K562 (cell line): ENCODE measurements at regions not wholly inside any gene's neighbourhood (a gene's known extent, or its start where the extent isn't known, plus 50 kb on each side); places are given as distances from the start of the nearest gene placed in this dataset.

Source experiments
- ARNT ChIP-seq, 2 experiments: fragments of 450-650 bp; IDR thresholded peaks; 2 replicates each; pipeline ENCODE4 v1.6.1; 2016; ENCODE audit warnings: mild to moderate bottlenecking in 1 of 2
- FOXA1 ChIP-seq: fragments of 450-650 bp; IDR thresholded peaks from 2 replicates; pipeline ENCODE4 v1.6.1; 2016; ENCODE audit warnings: mild to moderate bottlenecking, borderline replicate concordance
- KAT8 ChIP-seq: fragments of 450-650 bp; IDR thresholded peaks from 2 replicates; pipeline ENCODE4 v1.6.1; 2016; ENCODE audit warnings: low read depth, mild to moderate bottlenecking
- PHTF2 ChIP-seq: fragments of 250-450 bp; sonication (Bioruptor Pico); IDR thresholded peaks from 2 replicates; pipeline ENCODE4 v1.5.0; 2021; ENCODE audit warnings: mild to moderate bottlenecking
- SLC30A9 ChIP-seq: fragments of 250-450 bp; sonication (Bioruptor Pico); IDR thresholded peaks from 2 replicates; pipeline ENCODE4 v1.8.0; 2022; ENCODE audit warnings: mild to moderate bottlenecking, moderate library complexity
- ZNF174 ChIP-seq: fragments of 250-450 bp; sonication (Bioruptor Pico); IDR thresholded peaks from 2 replicates; pipeline ENCODE4 v1.4.0; 2020; ENCODE audit warnings: mild to moderate bottlenecking
- TF ChIP-seq, protein P1 (sequence below): fragments of 250-450 bp; sonication (Bioruptor Pico); IDR thresholded peaks from 2 replicates; pipeline ENCODE4 v1.5.0; 2021; ENCODE audit warnings: mild to moderate bottlenecking, moderate library complexity
- TF ChIP-seq, protein P2 (sequence below): fragments of 450-650 bp; IDR thresholded peaks from 2 replicates; pipeline ENCODE4 v1.6.1; 2016; ENCODE audit warnings: low read depth
- TF ChIP-seq, protein P3 (sequence below), 2 experiments: fragments of 450-650 bp in 1 of 2; sonication (generic) in 1 of 2; formaldehyde crosslinking in 1 of 2; IDR thresholded peaks in 1 of 2; conservative IDR thresholded peaks in 1 of 2; 2 replicates each; pipeline versions ENCODE4 v1.6.1 to v1.8.1; 2016 to 2023; ENCODE audit warnings: mild to moderate bottlenecking in 2 of 2, moderate library complexity in 2 of 2, inconsistent platforms in 1 of 2, missing genetic modification reagents in 1 of 2
- TF ChIP-seq, protein P4 (sequence below): fragments of 450-650 bp; formaldehyde crosslinking; IDR thresholded peaks from 2 replicates; pipeline ENCODE4 v1.4.0; 2022; ENCODE audit warnings: missing genetic modification characterization

DNA sequence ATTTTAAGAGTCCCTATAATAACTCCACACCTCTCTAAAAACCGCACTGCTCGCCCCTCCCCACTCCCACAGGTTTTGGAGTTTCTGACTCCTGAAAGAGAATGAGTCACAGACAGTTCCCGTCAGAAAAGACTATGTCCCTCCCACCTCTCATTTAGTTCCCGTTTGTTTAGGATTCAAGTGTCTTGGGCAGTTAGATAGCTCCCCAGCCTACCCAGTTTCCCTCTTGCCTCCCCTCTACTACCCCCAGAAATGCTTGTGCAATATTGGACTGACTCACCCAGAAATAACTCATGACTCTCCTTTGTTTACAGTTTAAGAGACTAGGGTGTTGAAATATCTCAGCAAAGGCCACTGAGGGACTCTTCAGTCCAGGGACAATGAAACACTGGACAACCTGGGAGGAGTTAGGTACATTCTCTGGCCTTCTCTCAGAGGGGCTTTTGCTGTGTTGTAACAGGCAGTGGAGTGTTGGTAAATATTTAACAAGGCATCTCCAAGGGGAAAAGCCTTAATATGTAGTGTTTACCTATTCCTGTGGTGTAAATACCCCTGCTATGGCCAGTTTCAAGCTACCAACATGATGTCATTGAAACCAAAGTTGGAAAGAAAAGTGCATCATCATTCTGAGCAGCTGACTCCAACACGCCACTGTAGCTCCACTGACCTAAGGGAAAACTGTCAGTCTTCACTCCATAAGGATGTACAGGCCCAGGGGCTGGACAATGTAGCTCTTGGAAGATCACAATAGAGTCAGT lies 96.1 kb upstream of the CHD2 start (continued):
- TF ChIP-seq PHTF2 (CRISPR knock-in tag): no peak
- TF ChIP-seq, protein P1, sequence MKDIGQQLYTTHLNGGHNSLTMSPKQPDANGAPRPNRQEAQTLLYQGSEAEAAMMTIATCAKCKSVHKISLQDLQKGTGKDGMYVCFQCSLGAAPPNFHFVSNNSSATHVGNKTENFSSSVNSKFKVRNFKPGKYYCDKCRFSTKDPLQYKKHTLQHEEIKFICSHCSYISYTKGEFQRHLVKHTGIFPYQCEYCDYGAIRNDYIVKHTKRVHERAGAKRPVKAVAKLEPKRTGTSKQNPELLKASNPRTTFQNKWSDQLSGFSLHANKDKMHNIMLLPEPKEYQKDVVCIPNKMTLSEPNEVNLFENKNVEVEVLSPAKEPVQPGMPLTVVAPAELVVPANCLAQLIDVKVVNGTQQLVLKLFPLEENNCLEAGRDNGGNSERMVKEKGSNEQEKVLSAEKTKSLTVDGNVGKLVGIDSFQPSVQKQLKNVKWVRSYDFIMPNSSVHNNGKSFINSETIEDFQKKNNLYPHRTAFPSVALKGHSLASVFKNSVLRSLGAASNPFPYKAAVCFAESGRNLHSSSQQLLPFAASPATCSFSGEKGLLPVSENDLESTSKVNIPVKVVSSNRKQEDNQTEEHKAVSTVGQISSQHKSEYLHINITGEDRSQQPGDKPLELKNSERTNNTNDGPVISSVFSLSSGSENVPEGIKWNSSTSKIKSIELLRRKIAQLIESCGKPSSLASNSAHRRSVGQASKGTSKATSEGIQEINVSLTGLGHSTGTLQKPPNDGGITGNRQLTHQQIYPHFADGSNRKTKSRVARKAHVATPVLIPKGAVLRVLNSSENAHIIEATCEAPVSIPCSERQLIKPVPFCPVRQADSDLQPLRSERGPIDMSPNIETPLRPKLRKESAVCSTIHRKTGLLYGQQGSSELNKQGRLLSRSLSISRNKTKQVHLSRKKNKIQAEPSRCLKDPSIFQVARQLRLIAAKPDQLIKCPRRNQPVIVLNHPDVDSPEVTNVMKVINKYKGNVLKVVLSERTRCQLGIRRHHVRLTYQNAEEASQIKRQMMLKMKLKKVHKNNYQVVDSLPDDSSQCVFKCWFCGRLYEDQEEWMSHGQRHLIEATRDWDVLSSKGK (CRISPR knock-in tag): no peak
- TF ChIP-seq FOXA1: no peak; the same call in 1 of the 2 replicates
- TF ChIP-seq, protein P2, sequence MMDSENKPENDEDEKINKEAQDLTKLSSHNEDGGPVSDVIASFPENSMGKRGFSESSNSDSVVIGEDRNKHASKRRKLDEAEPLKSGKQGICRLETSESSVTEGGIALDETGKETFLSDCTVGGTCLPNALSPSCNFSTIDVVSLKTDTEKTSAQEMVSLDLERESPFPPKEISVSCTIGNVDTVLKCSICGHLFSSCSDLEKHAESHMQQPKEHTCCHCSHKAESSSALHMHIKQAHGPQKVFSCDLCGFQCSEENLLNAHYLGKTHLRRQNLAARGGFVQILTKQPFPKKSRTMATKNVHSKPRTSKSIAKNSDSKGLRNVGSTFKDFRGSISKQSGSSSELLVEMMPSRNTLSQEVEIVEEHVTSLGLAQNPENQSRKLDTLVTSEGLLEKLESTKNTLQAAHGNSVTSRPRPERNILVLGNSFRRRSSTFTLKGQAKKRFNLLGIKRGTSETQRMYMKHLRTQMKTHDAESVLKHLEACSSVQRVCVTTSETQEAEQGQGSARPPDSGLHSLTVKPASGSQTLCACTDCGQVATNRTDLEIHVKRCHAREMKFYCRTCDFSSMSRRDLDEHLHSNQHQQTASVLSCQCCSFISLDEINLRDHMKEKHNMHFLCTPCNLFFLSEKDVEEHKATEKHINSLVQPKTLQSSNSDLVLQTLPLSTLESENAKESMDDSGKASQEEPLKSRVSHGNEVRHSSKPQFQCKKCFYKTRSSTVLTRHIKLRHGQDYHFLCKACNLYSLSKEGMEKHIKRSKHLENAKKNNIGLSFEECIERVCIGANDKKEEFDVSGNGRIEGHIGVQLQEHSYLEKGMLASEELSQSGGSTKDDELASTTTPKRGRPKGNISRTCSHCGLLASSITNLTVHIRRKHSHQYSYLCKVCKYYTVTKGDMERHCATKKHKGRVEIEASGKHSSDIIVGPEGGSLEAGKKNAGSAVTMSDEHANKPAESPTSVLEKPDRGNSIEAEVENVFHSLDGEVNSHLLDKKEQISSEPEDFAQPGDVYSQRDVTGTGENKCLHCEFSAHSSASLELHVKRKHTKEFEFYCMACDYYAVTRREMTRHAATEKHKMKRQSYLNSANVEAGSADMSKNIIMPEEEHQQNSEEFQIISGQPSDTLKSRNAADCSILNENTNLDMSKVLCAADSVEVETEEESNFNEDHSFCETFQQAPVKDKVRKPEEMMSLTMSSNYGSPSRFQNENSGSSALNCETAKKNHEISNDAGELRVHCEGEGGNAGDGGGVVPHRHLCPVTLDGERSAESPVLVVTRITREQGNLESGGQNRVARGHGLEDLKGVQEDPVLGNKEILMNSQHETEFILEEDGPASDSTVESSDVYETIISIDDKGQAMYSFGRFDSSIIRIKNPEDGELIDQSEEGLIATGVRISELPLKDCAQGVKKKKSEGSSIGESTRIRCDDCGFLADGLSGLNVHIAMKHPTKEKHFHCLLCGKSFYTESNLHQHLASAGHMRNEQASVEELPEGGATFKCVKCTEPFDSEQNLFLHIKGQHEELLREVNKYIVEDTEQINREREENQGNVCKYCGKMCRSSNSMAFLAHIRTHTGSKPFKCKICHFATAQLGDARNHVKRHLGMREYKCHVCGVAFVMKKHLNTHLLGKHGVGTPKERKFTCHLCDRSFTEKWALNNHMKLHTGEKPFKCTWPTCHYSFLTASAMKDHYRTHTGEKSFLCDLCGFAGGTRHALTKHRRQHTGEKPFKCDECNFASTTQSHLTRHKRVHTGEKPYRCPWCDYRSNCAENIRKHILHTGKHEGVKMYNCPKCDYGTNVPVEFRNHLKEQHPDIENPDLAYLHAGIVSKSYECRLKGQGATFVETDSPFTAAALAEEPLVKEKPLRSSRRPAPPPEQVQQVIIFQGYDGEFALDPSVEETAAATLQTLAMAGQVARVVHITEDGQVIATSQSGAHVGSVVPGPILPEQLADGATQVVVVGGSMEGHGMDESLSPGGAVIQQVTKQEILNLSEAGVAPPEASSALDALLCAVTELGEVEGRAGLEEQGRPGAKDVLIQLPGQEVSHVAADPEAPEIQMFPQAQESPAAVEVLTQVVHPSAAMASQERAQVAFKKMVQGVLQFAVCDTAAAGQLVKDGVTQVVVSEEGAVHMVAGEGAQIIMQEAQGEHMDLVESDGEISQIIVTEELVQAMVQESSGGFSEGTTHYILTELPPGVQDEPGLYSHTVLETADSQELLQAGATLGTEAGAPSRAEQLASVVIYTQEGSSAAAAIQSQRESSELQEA: peak; percentile 62; the same call in 1 of the 2 replicates
- no peak for TF ChIP-seq KAT8
- TF ChIP-seq, protein P3, sequence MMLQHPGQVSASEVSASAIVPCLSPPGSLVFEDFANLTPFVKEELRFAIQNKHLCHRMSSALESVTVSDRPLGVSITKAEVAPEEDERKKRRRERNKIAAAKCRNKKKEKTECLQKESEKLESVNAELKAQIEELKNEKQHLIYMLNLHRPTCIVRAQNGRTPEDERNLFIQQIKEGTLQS (IDR thresholded peaks at IDR 0.05): peak; percentile 99
- TF ChIP-seq, protein P3 (CRISPR knock-in tag; conservative IDR thresholded peaks at IDR 0.05): peak; percentile 99
- TF ChIP-seq, protein P4, sequence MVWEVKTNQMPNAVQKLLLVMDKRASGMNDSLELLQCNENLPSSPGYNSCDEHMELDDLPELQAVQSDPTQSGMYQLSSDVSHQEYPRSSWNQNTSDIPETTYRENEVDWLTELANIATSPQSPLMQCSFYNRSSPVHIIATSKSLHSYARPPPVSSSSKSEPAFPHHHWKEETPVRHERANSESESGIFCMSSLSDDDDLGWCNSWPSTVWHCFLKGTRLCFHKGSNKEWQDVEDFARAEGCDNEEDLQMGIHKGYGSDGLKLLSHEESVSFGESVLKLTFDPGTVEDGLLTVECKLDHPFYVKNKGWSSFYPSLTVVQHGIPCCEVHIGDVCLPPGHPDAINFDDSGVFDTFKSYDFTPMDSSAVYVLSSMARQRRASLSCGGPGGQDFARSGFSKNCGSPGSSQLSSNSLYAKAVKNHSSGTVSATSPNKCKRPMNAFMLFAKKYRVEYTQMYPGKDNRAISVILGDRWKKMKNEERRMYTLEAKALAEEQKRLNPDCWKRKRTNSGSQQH (CRISPR knock-in tag): 0 out of 2 replicates have a peak, but pooled peaks have one; percentile 26
- no peak for TF ChIP-seq SLC30A9 (CRISPR knock-in tag)
- no peak for TF ChIP-seq ZNF174 (CRISPR knock-in tag)
- TF ChIP-seq ARNT (IDR thresholded peaks at IDR 0.05): peak; percentile 68 to 97
